ENCODE measurements at regions not wholly inside any gene's neighbourhood (a gene's known extent, or its start where the extent isn't known, plus 50 kb on each side); places are given as distances from the start of the nearest gene placed in this dataset.

DNA sequence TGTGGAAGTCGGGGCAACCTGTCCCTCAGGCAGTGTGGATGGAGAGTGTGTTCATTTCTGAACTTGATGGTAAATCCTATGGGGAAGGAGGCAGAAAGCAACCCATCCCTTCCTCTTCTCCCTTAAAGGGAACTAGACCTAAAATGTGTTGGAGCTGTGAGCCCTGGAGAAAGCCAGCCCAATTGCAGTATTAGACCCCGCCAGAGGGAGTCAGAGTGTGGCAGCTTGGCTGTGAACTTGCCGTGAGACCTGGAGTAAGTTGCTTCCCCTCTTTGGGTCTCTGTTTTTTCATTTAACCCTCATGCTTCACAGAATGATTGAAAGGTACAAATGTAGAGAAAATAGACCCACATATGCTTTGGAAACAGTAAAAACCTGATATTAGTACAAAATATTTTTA is 108.7 kb upstream of the PAK3 start:
- Histone ChIP-seq H3K4me3 (no peak overlapping the region), H3K9me3 (ENCODE audit: low read depth, low read length) (no peaks in the 10 kb centered on the region), H3K36me3 (ENCODE audit: insufficient read depth, low read length) (no peaks in the 10 kb centered on the region), H3K9ac (ENCODE audit: insufficient read length) (no peak overlapping the region), H3K27ac (no peak overlapping the region)
- no peak for TF ChIP-seq EZH2 (IDR thresholded peaks at IDR 0.05)
- TF ChIP-seq FOXP2 (optimal IDR thresholded peaks at IDR 0.05; ENCODE audit: control extremely low read depth, extremely low read length, insufficient read depth): no peak
- no peak for TF ChIP-seq POLR2AphosphoS5 (IDR thresholded peaks at IDR 0.05; ENCODE audit: borderline replicate concordance, low read depth, low read length)
- no peak for DNase-seq (ENCODE audit: low read depth, low spot score)

DNA sequence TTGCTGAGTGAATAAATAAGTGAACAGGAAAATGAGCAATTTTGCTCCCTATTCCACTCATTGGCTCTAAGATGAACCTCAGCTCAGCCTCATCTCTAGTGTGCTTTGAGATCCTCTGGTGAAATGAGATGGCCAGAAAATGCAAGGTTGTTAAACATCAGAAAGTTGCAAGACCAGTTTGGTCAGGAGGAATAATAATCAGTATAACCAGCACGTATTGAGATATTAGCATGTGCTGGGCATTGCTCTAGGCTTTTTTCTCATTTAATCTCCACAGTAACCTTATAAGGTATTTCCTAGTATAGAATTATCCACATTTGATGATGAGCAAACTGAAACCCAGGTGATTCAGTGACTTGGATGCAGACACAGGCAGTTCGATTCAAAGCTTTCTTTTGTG is 110.5 kb upstream of the PAK3 start:
- no peak for TF ChIP-seq POLR2AphosphoS5 (IDR thresholded peaks at IDR 0.05; ENCODE audit: borderline replicate concordance, low read depth, low read length)
- TF ChIP-seq FOXP2 (optimal IDR thresholded peaks at IDR 0.05; ENCODE audit: control extremely low read depth, extremely low read length, insufficient read depth): no peak
- no peak for TF ChIP-seq EZH2 (IDR thresholded peaks at IDR 0.05)
- no peaks in the 10 kb centered on the region for H3K36me3 ChIP-seq (ENCODE audit: insufficient read depth, low read length)
- H3K27ac ChIP-seq: no peak overlapping the region
- no peak for DNase-seq (ENCODE audit: low read depth, low spot score)
- no peaks in the 10 kb centered on the region for H3K9me3 ChIP-seq (ENCODE audit: low read depth, low read length)
- H3K4me3 ChIP-seq: no peak overlapping the region
- H3K9ac ChIP-seq (ENCODE audit: insufficient read length): no peak overlapping the region

DNA sequence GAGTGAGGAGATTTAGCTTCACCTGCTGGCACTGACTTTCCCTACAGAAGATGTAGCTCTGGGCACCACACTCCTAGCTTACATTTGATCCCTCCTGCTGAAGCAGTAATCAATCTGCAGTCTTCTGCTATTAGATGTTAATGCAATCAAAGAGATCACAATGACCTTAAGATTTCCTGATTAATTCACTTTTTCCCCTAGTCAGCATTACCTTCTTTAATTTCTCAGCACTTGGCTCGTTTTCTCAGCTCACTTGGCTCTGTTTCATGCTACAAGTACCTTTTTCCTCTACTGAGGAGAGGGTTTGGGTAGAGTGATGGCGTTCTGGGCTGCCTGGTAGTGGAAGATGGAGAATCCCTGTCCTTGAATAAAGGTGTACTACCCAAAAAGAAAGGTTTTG is 113.0 kb upstream of the PAK3 start:
- no peak for DNase-seq (ENCODE audit: low read depth, low spot score)
- no peak for TF ChIP-seq FOXP2 (optimal IDR thresholded peaks at IDR 0.05; ENCODE audit: control extremely low read depth, extremely low read length, insufficient read depth)
- H3K9ac ChIP-seq (ENCODE audit: insufficient read length): no peak overlapping the region

DNA sequence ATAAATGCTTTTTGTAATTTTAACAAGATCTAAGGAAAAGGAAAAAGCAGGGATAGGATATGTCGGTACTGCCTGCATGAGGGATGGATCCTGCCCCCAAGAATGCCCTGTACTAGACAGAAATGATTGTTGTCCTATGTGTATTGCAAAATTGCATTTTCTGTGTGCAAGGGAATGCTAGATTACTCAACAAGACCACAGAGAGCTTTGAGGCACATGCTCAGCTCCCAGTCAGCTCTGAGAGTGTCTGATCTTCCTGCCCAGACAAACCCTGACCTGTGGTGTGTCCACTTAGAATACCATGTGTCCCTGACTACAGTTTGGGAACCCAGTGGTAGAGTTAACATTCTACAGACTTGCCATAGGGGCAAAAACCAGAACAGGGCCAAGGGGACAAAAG is 129.2 kb upstream of the PAK3 start:
- Histone ChIP-seq H3K9me3 (ENCODE audit: low read depth, low read length) (no peaks in the 10 kb centered on the region), H3K9ac (ENCODE audit: insufficient read length) (no peak overlapping the region), H3K36me3 (ENCODE audit: insufficient read depth, low read length) (no peaks in the 10 kb centered on the region), H3K27ac (no peak overlapping the region), H3K4me3 (no peak overlapping the region)
- DNase-seq (ENCODE audit: low read depth, low spot score): no peak
- TF ChIP-seq EZH2 (IDR thresholded peaks at IDR 0.05) (no peak), POLR2AphosphoS5 (IDR thresholded peaks at IDR 0.05; ENCODE audit: borderline replicate concordance, low read depth, low read length) (no peak), FOXP2 (optimal IDR thresholded peaks at IDR 0.05; ENCODE audit: control extremely low read depth, extremely low read length, insufficient read depth) (no peak)

More for the DNA sequence above, 113.0 kb upstream of the PAK3 start:
- Histone ChIP-seq H3K27ac (no peak overlapping the region), H3K36me3 (ENCODE audit: insufficient read depth, low read length) (no peaks in the 10 kb centered on the region), H3K9me3 (ENCODE audit: low read depth, low read length) (no peaks in the 10 kb centered on the region), H3K4me3 (no peak overlapping the region)

DNA sequence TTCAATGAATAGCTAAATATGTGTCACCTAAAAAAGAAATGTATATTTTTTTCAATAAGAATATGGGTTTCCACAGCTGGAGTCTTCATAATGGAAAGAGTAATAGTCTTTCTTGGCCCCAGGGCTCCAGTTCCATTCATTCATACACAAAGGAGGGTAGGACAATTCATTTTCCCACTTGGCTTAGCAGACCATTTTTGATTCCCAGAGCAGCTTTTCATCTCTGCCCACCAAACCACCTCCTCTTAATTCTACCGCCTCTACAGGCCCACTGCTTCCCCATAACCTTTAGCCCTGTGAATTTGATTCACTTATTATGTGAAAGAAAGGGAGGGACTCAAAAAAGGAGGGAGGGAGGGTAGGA is 129.9 kb upstream of the PAK3 start:
- Histone ChIP-seq H3K27ac (no peak overlapping the region), H3K4me3 (no peak overlapping the region), H3K9me3 (ENCODE audit: low read depth, low read length) (no peaks in the 10 kb centered on the region), H3K9ac (ENCODE audit: insufficient read length) (no peak overlapping the region), H3K36me3 (ENCODE audit: insufficient read depth, low read length) (no peaks in the 10 kb centered on the region)
- DNase-seq (ENCODE audit: low read depth, low spot score): no peak
- TF ChIP-seq POLR2AphosphoS5 (IDR thresholded peaks at IDR 0.05; ENCODE audit: borderline replicate concordance, low read depth, low read length) (no peak), EZH2 (IDR thresholded peaks at IDR 0.05) (no peak), FOXP2 (optimal IDR thresholded peaks at IDR 0.05; ENCODE audit: control extremely low read depth, extremely low read length, insufficient read depth) (no peak)

DNA sequence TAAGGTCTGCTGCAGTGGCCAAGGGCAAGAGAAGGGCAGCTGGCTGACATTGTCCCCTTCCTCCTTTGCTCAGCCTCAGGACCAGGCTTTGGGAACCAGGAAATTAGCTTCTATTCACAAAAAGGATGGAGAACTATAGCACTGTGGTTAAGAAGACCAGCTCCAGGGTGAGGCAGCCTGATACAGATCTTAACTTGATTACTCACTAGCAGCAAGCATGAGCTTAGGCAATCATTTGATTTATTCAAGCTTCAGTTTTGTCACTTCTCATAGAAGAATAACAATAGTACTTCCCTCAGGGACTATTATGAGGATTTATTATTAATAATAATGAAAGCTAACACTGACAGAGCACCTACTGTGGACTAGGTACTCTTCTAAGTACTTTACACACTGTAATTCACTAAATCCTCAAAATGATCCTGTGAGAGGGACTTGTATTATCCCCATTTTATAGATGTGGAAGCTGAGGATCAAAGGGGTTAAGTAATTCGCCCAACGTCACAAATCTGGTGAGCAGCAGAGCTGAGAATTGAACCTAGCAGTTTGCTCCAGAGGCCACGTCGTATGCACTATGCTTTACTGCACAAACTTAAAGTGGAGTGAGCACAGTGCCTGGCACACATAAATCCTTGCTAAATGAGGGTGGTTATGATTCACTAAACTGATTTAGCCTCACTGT is 130.4 kb upstream of the PAK3 start:
- Histone ChIP-seq H3K9ac (ENCODE audit: insufficient read length) (no peak overlapping the region), H3K27ac (no peak overlapping the region), H3K9me3 (ENCODE audit: low read depth, low read length) (no peaks in the 10 kb centered on the region), H3K4me3 (no peak overlapping the region), H3K36me3 (ENCODE audit: insufficient read depth, low read length) (no peaks in the 10 kb centered on the region)
- TF ChIP-seq POLR2AphosphoS5 (IDR thresholded peaks at IDR 0.05; ENCODE audit: borderline replicate concordance, low read depth, low read length): no peak
- TF ChIP-seq FOXP2 (optimal IDR thresholded peaks at IDR 0.05; ENCODE audit: control extremely low read depth, extremely low read length, insufficient read depth): no peak
- TF ChIP-seq EZH2 (IDR thresholded peaks at IDR 0.05): no peak
- DNase-seq (ENCODE audit: low read depth, low spot score): no peak

DNA sequence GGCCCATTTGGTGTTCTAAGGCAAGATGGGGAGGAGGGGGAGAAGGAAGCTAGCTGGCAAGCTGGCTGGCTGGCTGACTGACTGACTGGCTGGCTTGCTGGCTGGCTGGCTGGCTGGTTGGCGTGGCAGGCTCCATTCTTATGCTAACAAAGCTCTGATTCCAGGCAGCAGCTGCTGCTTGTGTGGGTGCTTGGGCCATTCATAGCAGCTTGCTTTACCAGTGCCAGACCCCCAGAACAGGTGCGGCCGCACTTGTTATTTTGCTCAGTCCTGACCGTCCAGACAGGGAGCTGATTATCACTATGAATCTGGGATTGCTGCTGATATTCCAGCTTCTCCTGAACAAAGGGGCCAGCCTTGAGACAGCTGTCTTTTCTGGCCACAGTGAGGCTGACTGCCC is 131.2 kb upstream of the PAK3 start:
- no peak overlapping the region for H3K27ac ChIP-seq
- no peaks in the 10 kb centered on the region for H3K9me3 ChIP-seq (ENCODE audit: low read depth, low read length)
- H3K4me3 ChIP-seq: no peak overlapping the region
- H3K36me3 ChIP-seq (ENCODE audit: insufficient read depth, low read length): no peaks in the 10 kb centered on the region
- TF ChIP-seq FOXP2 (optimal IDR thresholded peaks at IDR 0.05; ENCODE audit: control extremely low read depth, extremely low read length, insufficient read depth): no peak
- no peak for TF ChIP-seq EZH2 (IDR thresholded peaks at IDR 0.05)
- no peak for TF ChIP-seq POLR2AphosphoS5 (IDR thresholded peaks at IDR 0.05; ENCODE audit: borderline replicate concordance, low read depth, low read length)
- no peak overlapping the region for H3K9ac ChIP-seq (ENCODE audit: insufficient read length)
- no peak for DNase-seq (ENCODE audit: low read depth, low spot score)

DNA sequence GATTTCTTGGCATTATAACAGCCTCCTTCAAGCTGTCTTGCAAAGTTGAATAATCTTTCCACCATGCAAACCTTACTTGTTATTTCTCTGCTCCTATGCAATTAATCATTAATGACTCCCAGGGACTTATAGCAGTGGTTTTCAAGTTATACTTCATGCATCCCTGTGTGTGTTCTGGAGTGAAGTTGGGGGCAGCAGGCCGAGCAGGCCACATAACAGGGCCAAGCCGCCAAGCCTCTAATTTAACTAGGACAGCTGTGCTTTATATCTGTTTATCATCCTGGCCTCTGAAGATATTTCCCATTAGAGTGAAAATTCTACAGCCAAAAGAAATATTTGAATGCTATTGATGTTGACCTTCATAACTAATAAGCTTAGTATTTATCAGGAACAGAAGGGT is 133.5 kb upstream of the PAK3 start:
- Histone ChIP-seq H3K4me3 (no peak overlapping the region), H3K9ac (ENCODE audit: insufficient read length) (no peak overlapping the region), H3K27ac (no peak overlapping the region), H3K36me3 (ENCODE audit: insufficient read depth, low read length) (no peaks in the 10 kb centered on the region), H3K9me3 (ENCODE audit: low read depth, low read length) (no peaks in the 10 kb centered on the region)
- no peak for DNase-seq (ENCODE audit: low read depth, low spot score)
- no peak for TF ChIP-seq POLR2AphosphoS5 (IDR thresholded peaks at IDR 0.05; ENCODE audit: borderline replicate concordance, low read depth, low read length)
- no peak for TF ChIP-seq FOXP2 (optimal IDR thresholded peaks at IDR 0.05; ENCODE audit: control extremely low read depth, extremely low read length, insufficient read depth)
- TF ChIP-seq EZH2 (IDR thresholded peaks at IDR 0.05): no peak

DNA sequence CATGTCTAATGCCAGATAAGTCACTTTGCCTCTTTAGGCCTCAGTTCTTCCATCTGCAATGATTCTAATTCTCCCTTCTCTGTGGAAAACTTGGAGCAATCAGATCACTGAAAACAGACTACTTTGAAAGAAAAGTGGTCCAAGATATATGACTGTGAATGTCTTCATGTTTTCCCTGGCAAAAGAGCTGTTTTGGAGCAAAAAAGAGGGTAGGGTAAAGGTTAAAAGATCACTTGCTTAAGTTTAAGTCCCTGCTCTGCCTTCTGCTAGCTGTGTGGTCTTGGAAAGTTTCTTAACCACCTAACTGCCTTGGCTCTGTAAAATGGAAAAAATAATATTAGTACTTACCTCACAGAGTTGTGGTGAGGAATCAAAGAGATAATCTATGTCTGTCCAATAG is 140.3 kb upstream of the PAK3 start:
- H3K4me3 ChIP-seq: no peak overlapping the region
- no peaks in the 10 kb centered on the region for H3K9me3 ChIP-seq (ENCODE audit: low read depth, low read length)
- TF ChIP-seq POLR2AphosphoS5 (IDR thresholded peaks at IDR 0.05; ENCODE audit: borderline replicate concordance, low read depth, low read length): no peak
- TF ChIP-seq EZH2 (IDR thresholded peaks at IDR 0.05): no peak
- no peak for TF ChIP-seq FOXP2 (optimal IDR thresholded peaks at IDR 0.05; ENCODE audit: control extremely low read depth, extremely low read length, insufficient read depth)
- no peaks in the 10 kb centered on the region for H3K36me3 ChIP-seq (ENCODE audit: insufficient read depth, low read length)
- no peak overlapping the region for H3K27ac ChIP-seq
- no peak overlapping the region for H3K9ac ChIP-seq (ENCODE audit: insufficient read length)
- no peak for DNase-seq (ENCODE audit: low read depth, low spot score)

Measured in SK-N-MC (cell line).